ENCODE measurements at regions not wholly inside any gene's neighbourhood (a gene's known extent, or its start where the extent isn't known, plus 50 kb on each side); places are given as distances from the start of the nearest gene placed in this dataset.
A peak's percentile ranks its signal among the peaks of the same experiment; 100 is the strongest.
"Not testable (repeated sequence)": the region's sequence is repeated elsewhere in the genome, so short reads cannot be mapped to it uniquely, and the experiment has no call there.

- DNase-seq (ENCODE audit: low read depth): no peak
Observed at GRCh38 chrY:12212394-12212793, 488.6 kb upstream of the USP9Y start.

GRCh38 chrY:12215564-12216022, 485.4 kb upstream of the USP9Y start:
- peak; percentile 0 for DNase-seq (ENCODE audit: low read depth)

- DNase-seq (ENCODE audit: low read depth): no peak
Observed at GRCh38 chrY:12230921-12231320, 470.1 kb upstream of the USP9Y start.

- DNase-seq (ENCODE audit: low read depth): no peak
Observed at GRCh38 chrY:12236399-12236798, 464.6 kb upstream of the USP9Y start.

GRCh38 chrY:12240326-12240725, 460.7 kb upstream of the USP9Y start:
- DNase-seq (ENCODE audit: low read depth): not testable (repeated sequence)

GRCh38 chrY:12244146-12244545, 456.9 kb upstream of the USP9Y start:
- DNase-seq (ENCODE audit: low read depth): no peak

- no peak for DNase-seq (ENCODE audit: low read depth)
Observed at GRCh38 chrY:12253756-12254155, 447.3 kb upstream of the USP9Y start.

GRCh38 chrY:12271162-12271561, 429.9 kb upstream of the USP9Y start:
- no peak for DNase-seq (ENCODE audit: low read depth)

- DNase-seq (ENCODE audit: low read depth): no peak
Observed at GRCh38 chrY:12285608-12286007, 415.4 kb upstream of the USP9Y start.

GRCh38 chrY:12288919-12289318, 412.1 kb upstream of the USP9Y start:
- DNase-seq (ENCODE audit: low read depth): no peak

- no peak for DNase-seq (ENCODE audit: low read depth)
Observed at GRCh38 chrY:12289415-12289814, 411.6 kb upstream of the USP9Y start.

GRCh38 chrY:12292542-12292941, 408.5 kb upstream of the USP9Y start:
- DNase-seq (ENCODE audit: low read depth): no peak

- no peak for DNase-seq (ENCODE audit: low read depth)
Observed at GRCh38 chrY:12296460-12296859, 404.6 kb upstream of the USP9Y start.

GRCh38 chrY:12299796-12300195, 401.2 kb upstream of the USP9Y start:
- DNase-seq (ENCODE audit: low read depth): not testable (repeated sequence)

- no peak for DNase-seq (ENCODE audit: low read depth)
Observed at GRCh38 chrY:12303464-12303863, 397.6 kb upstream of the USP9Y start.

- DNase-seq (ENCODE audit: low read depth): no peak
Observed at GRCh38 chrY:12305456-12305855, 395.6 kb upstream of the USP9Y start.

- no peak for DNase-seq (ENCODE audit: low read depth)
Observed at GRCh38 chrY:12309212-12309611, 391.8 kb upstream of the USP9Y start.

- no peak for DNase-seq (ENCODE audit: low read depth)
Observed at GRCh38 chrY:12310832-12311231, 390.2 kb upstream of the USP9Y start.

GRCh38 chrY:12327751-12328150, 373.3 kb upstream of the USP9Y start:
- DNase-seq (ENCODE audit: low read depth): no peak

- DNase-seq (ENCODE audit: low read depth): not testable (repeated sequence)
Observed at GRCh38 chrY:12331917-12332316, 369.1 kb upstream of the USP9Y start.

GRCh38 chrY:12343211-12343610, 357.8 kb upstream of the USP9Y start:
- no peak for DNase-seq (ENCODE audit: low read depth)

GRCh38 chrY:12348181-12348580, 352.9 kb upstream of the USP9Y start:
- DNase-seq (ENCODE audit: low read depth): no peak

GRCh38 chrY:12357204-12357603, 343.8 kb upstream of the USP9Y start:
- DNase-seq (ENCODE audit: low read depth): no peak

GRCh38 chrY:12357655-12358054, 343.4 kb upstream of the USP9Y start:
- DNase-seq (ENCODE audit: low read depth): peak; percentile 1

- peak; percentile 13 for DNase-seq (ENCODE audit: low read depth)
Observed at GRCh38 chrY:12358337-12358736, 342.7 kb upstream of the USP9Y start.
